SU-DHL-6 (cell line): ENCODE measurements at regions not wholly inside any gene's neighbourhood (a gene's known extent, or its start where the extent isn't known, plus 50 kb on each side); places are given as distances from the start of the nearest gene placed in this dataset.

Source experiments
- H2AFZ ChIP-seq: fragments of 200-600 bp; sonication (generic); 2 replicates; pipeline ENCODE4 v1.6.1; 2014; ENCODE audit warnings: low read depth, mild to moderate bottlenecking, moderate library complexity, mixed read lengths, antibody characterized with exemption, low read length; ENCODE audit not compliant: severe bottlenecking
- H3F3A ChIP-seq: fragments of 200-600 bp; shearing (Covaris generic); 2 replicates; pipeline ENCODE4 v1.6.0; 2016; ENCODE audit warnings: antibody characterized with exemption, mild to moderate bottlenecking; ENCODE audit not compliant: insufficient read depth
- H3K27ac ChIP-seq: fragments of 200-600 bp; sonication (generic); 2 replicates; pipeline ENCODE4 v1.5.1; 2016; ENCODE audit warnings: low read depth, mild to moderate bottlenecking, low read length, moderate library complexity, mixed read lengths
- H3K27me3 ChIP-seq: fragments of 200-600 bp; sonication (generic), shearing (Covaris generic); 2 replicates; pipeline ENCODE4 v1.6.0; 2014; ENCODE audit warnings: mild to moderate bottlenecking, low read length
- H3K36me3 ChIP-seq: fragments of 200-600 bp; sonication (generic); 2 replicates; pipeline ENCODE4 v1.6.1; 2014; ENCODE audit warnings: mild to moderate bottlenecking, low read length, mixed read lengths
- H3K4me2 ChIP-seq: fragments of 300-600, 200-600 bp; shearing (Covaris generic), sonication (generic); 2 replicates; pipeline ENCODE4 v1.6.0; 2014; ENCODE audit warnings: low read length, low read depth, mild to moderate bottlenecking; ENCODE audit not compliant: poor library complexity, severe bottlenecking
- H3K4me3 ChIP-seq: fragments of 200-600 bp; sonication (generic); 2 replicates; pipeline ENCODE4 v1.5.1; 2014; ENCODE audit warnings: antibody characterized with exemption, low read length, mild to moderate bottlenecking, mixed read lengths; ENCODE audit not compliant: insufficient read depth, poor library complexity, severe bottlenecking
- H3K79me2 ChIP-seq: fragments of 200-600 bp; sonication (generic); 2 replicates; pipeline ENCODE4 v1.6.1; 2014; ENCODE audit warnings: mild to moderate bottlenecking, low read length, moderate library complexity; ENCODE audit not compliant: insufficient read depth
- H3K9ac ChIP-seq: fragments of 200-600 bp; sonication (generic); 2 replicates; pipeline ENCODE4 v1.7.0; 2014; ENCODE audit warnings: mild to moderate bottlenecking, low read length
- H3K9me2 ChIP-seq: fragments of 200-600 bp; sonication (generic); replicated peaks from 2 replicates; pipeline ENCODE4 v1.6.1; 2014; ENCODE audit warnings: low read length; ENCODE audit not compliant: insufficient read depth
- H3K9me3 ChIP-seq: fragments of 200-600 bp; sonication (generic); 2 replicates; pipeline ENCODE4 v1.6.1; 2014; ENCODE audit warnings: low read length, mixed read lengths; ENCODE audit not compliant: insufficient read depth
- H4K20me1 ChIP-seq: fragments of 200-600 bp; sonication (generic); 2 replicates; pipeline ENCODE4 v1.6.1; 2014; ENCODE audit warnings: low read depth, mild to moderate bottlenecking, antibody characterized with exemption, low read length, moderate library complexity, mixed read lengths
- EZH2phosphoT487 ChIP-seq: fragments of 200-600 bp; sonication (generic), shearing (Covaris generic); conservative IDR thresholded peaks from 2 replicates; pipeline ENCODE4 v1.6.1; 2018; ENCODE audit warnings: mild to moderate bottlenecking, antibody characterized with exemption, low read length, moderate library complexity, mixed read lengths
- TF ChIP-seq, protein P1 (sequence below): fragments of 200-600 bp; sonication (generic); IDR thresholded peaks from one replicate; pipeline ENCODE4 v1.5.1; 2017; ENCODE audit warnings: antibody characterized with exemption, mild to moderate bottlenecking, low read length, moderate library complexity; ENCODE audit not compliant: insufficient read depth, poor library complexity, severe bottlenecking

DNA sequence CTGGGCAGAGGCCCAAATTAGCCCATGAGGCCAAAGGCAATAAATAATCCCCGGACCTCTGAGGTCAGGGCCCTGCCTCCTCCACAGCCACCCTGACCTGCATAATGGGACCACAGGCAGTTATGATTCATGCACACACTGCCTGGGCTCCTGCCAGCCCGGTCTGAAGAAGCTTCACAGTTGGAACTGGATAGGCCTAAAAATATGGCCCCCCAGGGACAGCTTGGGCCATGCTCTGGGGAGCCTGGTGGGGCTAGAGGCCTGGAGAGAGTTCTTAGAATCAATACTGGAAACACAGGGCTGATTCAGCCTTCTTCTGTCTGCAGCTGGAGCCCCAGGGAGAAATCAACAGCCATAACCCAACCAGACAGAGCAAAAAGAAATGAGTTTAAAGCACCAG, 112.8 kb upstream of the CADM1 start:
- TF ChIP-seq, protein P1, sequence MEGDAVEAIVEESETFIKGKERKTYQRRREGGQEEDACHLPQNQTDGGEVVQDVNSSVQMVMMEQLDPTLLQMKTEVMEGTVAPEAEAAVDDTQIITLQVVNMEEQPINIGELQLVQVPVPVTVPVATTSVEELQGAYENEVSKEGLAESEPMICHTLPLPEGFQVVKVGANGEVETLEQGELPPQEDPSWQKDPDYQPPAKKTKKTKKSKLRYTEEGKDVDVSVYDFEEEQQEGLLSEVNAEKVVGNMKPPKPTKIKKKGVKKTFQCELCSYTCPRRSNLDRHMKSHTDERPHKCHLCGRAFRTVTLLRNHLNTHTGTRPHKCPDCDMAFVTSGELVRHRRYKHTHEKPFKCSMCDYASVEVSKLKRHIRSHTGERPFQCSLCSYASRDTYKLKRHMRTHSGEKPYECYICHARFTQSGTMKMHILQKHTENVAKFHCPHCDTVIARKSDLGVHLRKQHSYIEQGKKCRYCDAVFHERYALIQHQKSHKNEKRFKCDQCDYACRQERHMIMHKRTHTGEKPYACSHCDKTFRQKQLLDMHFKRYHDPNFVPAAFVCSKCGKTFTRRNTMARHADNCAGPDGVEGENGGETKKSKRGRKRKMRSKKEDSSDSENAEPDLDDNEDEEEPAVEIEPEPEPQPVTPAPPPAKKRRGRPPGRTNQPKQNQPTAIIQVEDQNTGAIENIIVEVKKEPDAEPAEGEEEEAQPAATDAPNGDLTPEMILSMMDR, result no peak
- no peak for TF ChIP-seq EZH2phosphoT487
- no peak overlapping the region for H3K4me2 ChIP-seq

DNA sequence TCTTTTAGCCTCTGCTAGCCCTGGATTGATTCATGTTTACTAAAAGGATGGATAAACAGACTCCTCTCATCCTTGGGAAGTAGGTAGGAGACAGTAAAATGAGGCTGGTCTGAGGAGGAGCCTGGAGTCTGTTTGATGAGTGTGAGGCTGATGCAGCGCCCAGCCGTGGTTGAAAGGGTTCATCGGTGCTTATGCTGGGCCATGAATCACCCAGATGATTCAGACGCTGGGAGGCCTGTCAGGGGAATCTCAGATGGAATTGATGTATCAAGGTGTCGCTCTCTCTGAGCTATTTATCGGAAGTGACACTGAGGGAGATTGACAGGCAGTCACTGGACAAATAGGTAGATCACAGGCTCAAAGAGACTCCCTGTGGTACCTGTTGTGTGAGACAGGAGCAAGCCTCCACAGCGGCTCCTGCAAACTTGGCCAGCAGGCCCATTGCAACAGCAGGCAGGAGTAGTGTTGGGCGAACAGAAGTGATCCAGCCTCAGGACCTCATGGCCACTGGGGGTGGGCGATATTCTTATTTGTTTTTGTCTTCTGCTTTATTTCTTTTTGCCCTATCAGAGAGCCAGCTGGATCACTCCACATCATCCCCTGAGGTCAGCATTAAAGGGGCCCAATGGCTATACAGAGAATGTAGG, 109.9 kb upstream of the CADM1 start:
- TF ChIP-seq EZH2phosphoT487, result no peak
- TF ChIP-seq, protein P1, result no peak
- H3K9me2 ChIP-seq, result no peaks in the 10 kb centered on the region
- no peak overlapping the region for H3K27ac ChIP-seq
- H3K27me3 ChIP-seq, result no peaks in the 10 kb centered on the region
- H3F3A ChIP-seq, result no peaks in the 10 kb centered on the region
- H3K9me3 ChIP-seq, result no peaks in the 10 kb centered on the region
- H2AFZ ChIP-seq, result no peak overlapping the region
- H3K4me3 ChIP-seq, result no peak overlapping the region
- H3K9ac ChIP-seq, result no peak overlapping the region
- no peaks in the 10 kb centered on the region for H3K36me3 ChIP-seq
- no peak overlapping the region for H3K4me2 ChIP-seq
- no peaks in the 10 kb centered on the region for H3K79me2 ChIP-seq
- no peaks in the 10 kb centered on the region for H4K20me1 ChIP-seq

More for the DNA sequence above, 112.8 kb upstream of the CADM1 start:
- H3K9me3 ChIP-seq, result no peaks in the 10 kb centered on the region
- H3F3A ChIP-seq, result no peaks in the 10 kb centered on the region
- H3K27ac ChIP-seq, result no peak overlapping the region
- H2AFZ ChIP-seq, result no peak overlapping the region
- no peaks in the 10 kb centered on the region for H3K79me2 ChIP-seq
- no peak overlapping the region for H3K9ac ChIP-seq
- H3K4me3 ChIP-seq, result no peak overlapping the region
- H3K36me3 ChIP-seq, result no peaks in the 10 kb centered on the region
- no peaks in the 10 kb centered on the region for H3K9me2 ChIP-seq
- H4K20me1 ChIP-seq, result no peaks in the 10 kb centered on the region
- no peaks in the 10 kb centered on the region for H3K27me3 ChIP-seq

DNA sequence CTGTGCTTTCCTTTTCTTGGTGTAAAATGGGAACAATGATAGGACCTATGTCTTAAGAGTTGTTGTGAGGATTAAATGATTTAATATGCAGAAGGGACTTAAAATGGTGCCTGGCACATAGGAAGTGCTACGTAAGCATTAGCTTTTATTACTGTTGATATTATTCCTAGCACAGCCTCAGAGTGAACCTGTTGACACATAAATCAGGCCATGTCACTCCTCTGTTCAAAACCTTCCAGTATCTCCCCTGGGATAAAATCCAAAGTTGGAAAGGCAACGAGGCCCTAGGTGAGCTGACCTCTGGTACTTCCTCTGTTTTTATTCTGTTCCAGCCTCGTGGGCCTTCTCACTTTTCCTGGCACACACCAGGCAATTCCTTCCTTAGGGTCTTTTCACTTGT, 108.8 kb upstream of the CADM1 start:
- no peaks in the 10 kb centered on the region for H3F3A ChIP-seq
- H3K79me2 ChIP-seq, result no peaks in the 10 kb centered on the region

More for the DNA sequence above, 108.8 kb upstream of the CADM1 start:
- Histone ChIP-seq H3K27ac (no peak overlapping the region), H2AFZ (no peak overlapping the region), H3K27me3 (no peaks in the 10 kb centered on the region), H3K4me3 (no peak overlapping the region), H3K9ac (no peak overlapping the region), H3K4me2 (no peak overlapping the region), H3K36me3 (no peaks in the 10 kb centered on the region), H3K9me2 (no peaks in the 10 kb centered on the region), H3K9me3 (no peaks in the 10 kb centered on the region), H4K20me1 (no peaks in the 10 kb centered on the region)
- TF ChIP-seq, protein P1, result no peak
- no peak for TF ChIP-seq EZH2phosphoT487
